Small intestine (tissue), 7 donors: ENCODE measurements at regions not wholly inside any gene's neighbourhood (a gene's known extent, or its start where the extent isn't known, plus 50 kb on each side); places are given as distances from the start of the nearest gene placed in this dataset.
"Not testable (repeated sequence)": the region's sequence is repeated elsewhere in the genome, so short reads cannot be mapped to it uniquely, and the experiment has no call there.

ENCODE experiments used
- DNase-seq, 2 donors: peaks; one replicate each; pipeline versions ENCODE4 v3.0.0 to v3.0.0-alpha.2; 2013
- FAIRE-seq: peaks from 2 replicates; lab custom pipeline; 2012; peaks lifted over from hg19 to GRCh38; lab: Jason Lieb, UNC
- H3K27ac ChIP-seq, 3 donors: one replicate each; pipeline ENCODE4 v1.5.1; 2013; ENCODE audit warnings: low read length in 2 of 3, mild to moderate bottlenecking in 2 of 3, control low read depth in 1 of 3, inconsistent platforms in 1 of 3, low read depth in 1 of 3, moderate library complexity in 1 of 3
- H3K27me3 ChIP-seq, 3 donors: one replicate each; pipeline ENCODE4 v1.6.1; 2013; ENCODE audit warnings: low read length in 3 of 3, inconsistent platforms in 1 of 3; ENCODE audit not compliant: control insufficient read depth in 3 of 3, insufficient read depth in 3 of 3
- H3K36me3 ChIP-seq, 3 donors: one replicate each; pipeline ENCODE4 v1.6.1; 2013; ENCODE audit warnings: low read length in 3 of 3, inconsistent platforms in 1 of 3, low read depth in 1 of 3, mild to moderate bottlenecking in 1 of 3, moderate library complexity in 1 of 3; ENCODE audit not compliant: control insufficient read depth in 3 of 3, insufficient read depth in 2 of 3
- H3K4me1 ChIP-seq, 3 donors: one replicate each; pipeline ENCODE4 v1.6.1; 2013; ENCODE audit warnings: low read length in 2 of 3, inconsistent platforms in 1 of 3, low read depth in 1 of 3, mild to moderate bottlenecking in 1 of 3, moderate library complexity in 1 of 3; ENCODE audit not compliant: control insufficient read depth in 3 of 3, insufficient read depth in 2 of 3
- H3K4me3 ChIP-seq, 3 donors: one replicate each; pipeline ENCODE4 v1.5.1; 2013; ENCODE audit warnings: low read length in 3 of 3, control low read depth in 1 of 3, inconsistent platforms in 1 of 3, low read depth in 1 of 3, mild to moderate bottlenecking in 1 of 3, moderate library complexity in 1 of 3
- H3K9me3 ChIP-seq, 2 donors: one replicate each; pipeline ENCODE4 v1.6.1; 2013; ENCODE audit warnings: low read depth in 1 of 2, low read length in 1 of 2; ENCODE audit not compliant: control insufficient read depth in 2 of 2, insufficient read depth in 1 of 2
- WGBS, 3 donors: extraction: QIAGEN DNeasy Blood & Tissue Kit; methylation state at CpG; one replicate each; pipeline ENCODE4 v1.1.7; 2013; 5-methylcytosine and 5-hydroxymethylcytosine counted together
- donor health status: healthy with polysubstance abuse.
- donor health status: control.
- donor health status: control.
- donor health status: Bipolar disorder and iron deficiency.
- donor health status: healthy.

DNA sequence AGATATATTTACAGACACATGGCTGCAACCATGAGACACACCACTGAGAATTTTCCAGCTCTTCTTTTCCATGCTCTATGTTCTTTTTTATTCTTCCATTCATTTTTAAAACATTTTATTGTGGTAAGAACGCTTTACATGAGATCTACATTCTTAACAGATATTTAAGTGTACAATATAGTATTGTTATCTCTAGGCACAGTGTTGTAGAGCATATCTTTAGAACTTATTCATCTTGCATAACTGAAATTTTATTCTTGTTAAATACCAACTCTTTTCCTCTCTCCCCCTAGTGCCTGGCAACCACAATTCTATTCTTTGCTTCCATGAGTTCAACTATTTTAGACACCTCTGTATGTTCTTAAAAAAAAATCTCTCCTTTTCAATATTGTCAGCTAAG lies 67.1 kb upstream of the HABP2 start:
- Histone ChIP-seq H3K4me1 (no peaks in the 10 kb centered on the region), H3K4me3 (no peak overlapping the region), H3K36me3 (no peaks in the 10 kb centered on the region), H3K27ac (no peak overlapping the region), H3K27me3 (peaks cover 0 to 5% (median 0%) of the 10 kb centered on the region in 3 donors), H3K9me3 (peaks cover 0 to 1% of the 10 kb centered on the region in 2 donors)
- DNase-seq (no peak), FAIRE-seq (no peak)
- WGBS, 3 donors: 63 to 82% (median 73%) methylated on average over 1 of the region's 1 CpG

- H3K36me3 ChIP-seq: no peaks in the 10 kb centered on the region
- 81 to 85% (median 84%) methylated on average over 4 of the region's 4 CpGs for WGBS, 3 donors
- FAIRE-seq (no peak), DNase-seq (no peak)
- H3K27me3 ChIP-seq: peaks cover 0 to 9% (median 0%) of the 10 kb centered on the region in 3 donors
- H3K4me3 ChIP-seq: no peak overlapping the region
- H3K27ac ChIP-seq: no peak overlapping the region
- H3K4me1 ChIP-seq: no peaks in the 10 kb centered on the region
- H3K9me3 ChIP-seq: no peaks in the 10 kb centered on the region
These were observed 66.3 kb upstream of the HABP2 start for GRCh38 chr10:113486531-113486930.

GRCh38 chr10:113487154-113487553 lies 65.7 kb upstream of the HABP2 start:
- no peak overlapping the region for H3K4me3 ChIP-seq
- no peak overlapping the region for H3K27ac ChIP-seq
- DNase-seq: no peak
- no peak for FAIRE-seq
- H3K36me3 ChIP-seq: no peaks in the 10 kb centered on the region
- no peaks in the 10 kb centered on the region for H3K4me1 ChIP-seq
- WGBS, 3 donors: 70 to 86% (median 80%) methylated on average over 1 of the region's 1 CpG
- peaks cover 0 to 10% (median 0%) of the 10 kb centered on the region in 3 donors for H3K27me3 ChIP-seq
- no peaks in the 10 kb centered on the region for H3K9me3 ChIP-seq

GRCh38 chr10:113488186-113488585 lies 64.7 kb upstream of the HABP2 start:
- DNase-seq (no peak), FAIRE-seq (no peak)
- no peak overlapping the region for H3K4me3 ChIP-seq
- H3K27ac ChIP-seq: no peak overlapping the region
- H3K27me3 ChIP-seq: peaks cover 0 to 11% (median 0%) of the 10 kb centered on the region in 3 donors
- no peaks in the 10 kb centered on the region for H3K9me3 ChIP-seq
- H3K4me1 ChIP-seq: no peaks in the 10 kb centered on the region
- H3K36me3 ChIP-seq: no peaks in the 10 kb centered on the region

DNA sequence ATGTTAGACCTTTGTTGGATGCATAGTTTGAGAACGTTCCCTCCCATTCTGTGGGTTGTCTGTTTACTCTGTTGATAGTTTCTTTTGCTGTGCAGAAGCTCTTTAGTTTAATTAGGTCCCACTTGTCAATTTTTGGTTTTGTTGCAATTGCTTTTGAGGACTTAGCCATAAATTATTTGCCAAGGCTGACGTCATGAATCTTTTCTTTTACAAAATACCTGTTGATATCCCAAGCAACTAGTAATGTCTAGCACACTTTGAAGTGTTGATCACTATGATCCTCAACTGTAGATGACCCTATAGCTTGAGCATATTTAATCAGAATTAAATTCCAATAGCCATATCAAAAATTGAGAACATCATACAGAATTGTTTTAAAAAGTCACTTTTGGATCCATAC lies 63.3 kb upstream of the HABP2 start:
- H3K4me1 ChIP-seq, H3K27me3 ChIP-seq, H3K9me3 ChIP-seq, H3K27ac ChIP-seq, DNase-seq, H3K36me3 ChIP-seq, H3K4me3 ChIP-seq, FAIRE-seq: not testable (repeated sequence)
- 64 to 70% (median 64%) methylated on average over 2 of the region's 2 CpGs for WGBS, 3 donors

DNA sequence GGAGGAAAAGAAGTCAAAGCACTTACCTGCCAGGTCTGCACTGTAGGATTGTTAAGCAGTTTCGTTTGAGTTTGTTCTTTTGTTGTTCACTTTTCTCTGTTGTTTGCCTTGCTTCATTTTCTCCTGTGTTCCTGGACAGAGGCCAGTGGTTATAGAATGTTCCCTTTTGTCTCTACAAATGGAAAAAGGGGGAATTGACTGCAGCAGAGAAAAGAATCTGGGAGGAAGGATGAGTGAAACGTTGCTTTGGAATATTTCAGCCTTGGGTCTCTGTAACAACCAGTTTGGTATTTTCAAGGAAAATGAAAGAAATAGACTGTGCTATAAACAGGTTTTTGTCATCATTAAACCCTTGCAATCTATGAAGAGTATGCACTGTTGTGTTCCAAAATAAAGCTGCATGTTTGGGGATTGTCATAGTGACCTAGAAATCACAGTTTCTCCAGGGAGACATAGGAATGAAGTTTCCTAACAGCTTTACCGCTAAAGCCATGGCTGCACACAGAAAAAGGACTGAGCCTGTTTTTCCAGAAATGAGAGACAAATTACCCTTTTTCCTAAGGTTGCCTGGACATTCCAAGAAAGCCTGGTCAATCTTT lies 60.8 kb upstream of the HABP2 start:
- 23 to 32% (median 25%) methylated on average over 3 of the region's 3 CpGs for WGBS, 3 donors
- Histone ChIP-seq H3K4me1 (no peaks in the 10 kb centered on the region), H3K4me3 (no peak overlapping the region), H3K9me3 (no peaks in the 10 kb centered on the region), H3K27ac (no peak overlapping the region), H3K27me3 (peaks cover 0 to 9% (median 0%) of the 10 kb centered on the region in 3 donors), H3K36me3 (no peaks in the 10 kb centered on the region)
- DNase-seq (no peak), FAIRE-seq (no peak)

DNA sequence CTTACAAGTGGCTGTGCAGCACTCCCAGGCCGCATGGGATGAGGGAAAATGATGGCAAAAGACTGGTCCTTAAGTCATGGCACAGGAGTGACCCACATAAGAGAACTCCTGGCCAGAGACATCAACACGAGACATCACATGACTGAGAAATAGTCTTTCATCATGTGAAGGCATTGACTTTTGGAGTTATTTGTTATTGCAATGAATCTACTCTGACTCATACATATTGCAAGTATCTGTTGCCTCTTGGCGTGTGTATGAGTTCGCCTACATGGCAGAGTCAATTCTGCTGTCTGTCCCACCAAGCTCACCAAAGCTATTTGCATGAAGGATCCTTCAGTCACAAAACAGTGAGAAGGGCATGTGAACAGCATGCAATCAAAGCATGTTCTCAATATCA lies 59.7 kb upstream of the HABP2 start:
- no peak for FAIRE-seq
- Histone ChIP-seq H3K27me3 (peaks cover 0 to 9% (median 0%) of the 10 kb centered on the region in 3 donors), H3K4me1 (no peaks in the 10 kb centered on the region), H3K27ac (no peak overlapping the region), H3K4me3 (no peak overlapping the region), H3K9me3 (no peaks in the 10 kb centered on the region), H3K36me3 (no peaks in the 10 kb centered on the region)
- no peak for DNase-seq
- 80 to 97% (median 93%) methylated on average over 4 of the region's 4 CpGs for WGBS, 3 donors

DNA sequence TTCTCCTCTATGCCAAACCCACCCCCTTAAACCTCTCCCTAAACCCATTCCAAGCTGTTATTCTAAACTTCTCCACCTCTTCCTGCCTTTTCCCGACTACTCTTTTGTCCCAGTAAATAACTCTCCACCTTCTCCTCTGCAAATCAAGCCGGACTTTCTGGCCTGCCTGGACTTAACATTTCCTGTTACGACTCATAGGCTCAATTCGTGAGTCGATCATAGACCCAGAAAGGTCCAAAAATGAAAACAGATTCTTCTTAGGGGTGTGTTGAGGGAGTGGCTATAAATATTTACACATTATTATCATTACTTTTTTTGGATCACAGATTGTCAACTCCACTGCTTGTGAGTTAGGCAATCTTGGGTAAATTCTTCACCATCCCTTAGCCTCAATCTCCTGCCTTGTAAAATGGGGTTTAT lies 59.0 kb upstream of the HABP2 start:
- Histone ChIP-seq H3K9me3 (no peaks in the 10 kb centered on the region), H3K27ac (peak overlapping the region in 1 of 3 donors; percentile 43), H3K4me1 (no peaks in the 10 kb centered on the region), H3K36me3 (no peaks in the 10 kb centered on the region), H3K4me3 (no peak overlapping the region), H3K27me3 (peaks cover 0 to 9% (median 0%) of the 10 kb centered on the region in 3 donors)
- no peak for DNase-seq
- 25 to 38% (median 35%) methylated on average over 5 of the region's 5 CpGs for WGBS, 3 donors
- FAIRE-seq: no peak

DNA sequence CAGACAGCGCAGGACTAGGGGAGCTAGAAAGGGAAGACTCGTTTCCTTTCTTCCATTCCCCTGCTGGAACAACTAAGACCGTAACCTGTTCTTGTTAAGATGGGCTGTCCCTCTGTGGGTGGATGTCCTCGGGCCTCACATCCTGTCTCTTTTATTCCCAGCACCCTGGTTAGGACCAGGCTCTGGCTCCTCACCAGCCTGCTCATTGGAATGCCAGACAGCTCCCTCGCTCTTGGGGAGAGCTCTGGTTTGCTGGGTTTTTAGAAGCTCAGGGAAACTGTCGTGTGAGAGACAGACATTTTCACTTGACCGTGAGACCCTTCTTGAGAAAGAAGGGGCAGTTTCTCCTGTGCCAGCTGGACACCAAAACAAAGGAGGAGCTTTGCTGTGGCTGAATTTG lies 58.1 kb upstream of the HABP2 start:
- Histone ChIP-seq H3K4me1 (no peaks in the 10 kb centered on the region), H3K27ac (no peak overlapping the region), H3K36me3 (no peaks in the 10 kb centered on the region), H3K27me3 (peaks cover 0 to 9% (median 0%) of the 10 kb centered on the region in 3 donors), H3K9me3 (no peaks in the 10 kb centered on the region), H3K4me3 (no peak overlapping the region)
- 75 to 81% (median 81%) methylated on average over 7 of the region's 7 CpGs for WGBS, 3 donors
- no peak for DNase-seq
- no peak for FAIRE-seq
